Posterior cingulate gyrus (tissue), 11 donors: ENCODE measurements at regions not wholly inside any gene's neighbourhood (a gene's known extent, or its start where the extent isn't known, plus 50 kb on each side); places are given as distances from the start of the nearest gene placed in this dataset.
"Not testable (repeated sequence)": the region's sequence is repeated elsewhere in the genome, so short reads cannot be mapped to it uniquely, and the experiment has no call there.

Experiments
- DNase-seq, 10 donors: peaks; one replicate each; pipeline versions ENCODE4 v3.0.0 to v3.0.0-alpha.2; 2020 to 2021; ENCODE audit warnings: mixed read lengths in 3 of 10
- intact Hi-C: fragments of 100-400 bp; cut with DNase I; formaldehyde crosslinking; loops from one replicate; pipeline ENCODE4 v1.15.1; 2023

- DNase-seq, intact Hi-C loops: not testable (repeated sequence)
Observed at GRCh38 chr15:31709479-31709878, 320.8 kb upstream of the CHRNA7 start.

GRCh38 chr15:31710806-31711205 lies 319.5 kb upstream of the CHRNA7 start:
- DNase-seq, intact Hi-C loops: not testable (repeated sequence)

- intact Hi-C loops: not testable (repeated sequence)
Observed at GRCh38 chr15:31715208-31715607, 315.1 kb upstream of the CHRNA7 start.

GRCh38 chr15:31718625-31719024 lies 311.7 kb upstream of the CHRNA7 start:
- DNase-seq, intact Hi-C loops: not testable (repeated sequence)

More at GRCh38 chr15:31715208-31715607, 315.1 kb upstream of the CHRNA7 start:
- not testable (repeated sequence) for DNase-seq

GRCh38 chr15:31719396-31720022 lies 310.8 kb upstream of the CHRNA7 start:
- DNase-seq, intact Hi-C loops: not testable (repeated sequence)

- intact Hi-C loops: not testable (repeated sequence)
- peak in 2 of 10 donors; percentile 57 to 66 for DNase-seq
Observed at GRCh38 chr15:31723019-31723418, 307.3 kb upstream of the CHRNA7 start.

- peak in 1 of 10 donors; percentile 27 for DNase-seq
- intact Hi-C loops: not testable (repeated sequence)
Observed at GRCh38 chr15:31724903-31725302, 305.4 kb upstream of the CHRNA7 start.

- DNase-seq: peak in 2 of 10 donors; percentile 24 to 61
- intact Hi-C loops: not testable (repeated sequence)
Observed at GRCh38 chr15:31725619-31726018, 304.7 kb upstream of the CHRNA7 start.

- intact Hi-C loops: no loop called here
Observed at GRCh38 chr15:31727612-31728011, 302.7 kb upstream of the CHRNA7 start.

GRCh38 chr15:31732726-31733125 lies 297.6 kb upstream of the CHRNA7 start:
- intact Hi-C loops: no loop called here
- no peak for DNase-seq

More at GRCh38 chr15:31727612-31728011, 302.7 kb upstream of the CHRNA7 start:
- no peak for DNase-seq

- intact Hi-C loops: no loop called here
- peak in 4 of 10 donors; percentile 14 to 80 (median 32) for DNase-seq
Observed at GRCh38 chr15:31733424-31733823, 296.9 kb upstream of the CHRNA7 start.

- DNase-seq: peak in 9 of 10 donors; percentile 25 to 91 (median 67)
- intact Hi-C loops: loop anchor here (5.0 kb wide), 1 partner anchor 127 kb away; no protein-coding TSS in a partner anchor
Observed at GRCh38 chr15:31740203-31740602, 290.1 kb upstream of the CHRNA7 start.

GRCh38 chr15:31745841-31746240 lies 284.5 kb upstream of the CHRNA7 start:
- intact Hi-C loops: no loop called here
- no peak for DNase-seq

GRCh38 chr15:31752065-31752762 lies 278.1 kb upstream of the CHRNA7 start:
- intact Hi-C loops: no loop called here
- no peak for DNase-seq

GRCh38 chr15:31752905-31753304 lies 277.4 kb upstream of the CHRNA7 start:
- DNase-seq: no peak
- intact Hi-C loops: no loop called here

- peak; percentile 63 to 97 (median 88) for DNase-seq
- intact Hi-C loops: no loop called here
Observed at GRCh38 chr15:31758126-31758525, 272.2 kb upstream of the CHRNA7 start.

GRCh38 chr15:31768055-31768454 lies 262.3 kb upstream of the CHRNA7 start:
- DNase-seq: peak in 1 of 10 donors; percentile 74
- intact Hi-C loops: no loop called here

GRCh38 chr15:31774045-31774444 lies 256.3 kb upstream of the CHRNA7 start:
- intact Hi-C loops: no loop called here

GRCh38 chr15:31776039-31776438 lies 254.3 kb upstream of the CHRNA7 start:
- peak in 2 of 10 donors; percentile 41 to 86 for DNase-seq
- intact Hi-C loops: no loop called here

More at GRCh38 chr15:31774045-31774444, 256.3 kb upstream of the CHRNA7 start:
- peak in 1 of 10 donors; percentile 85 for DNase-seq

GRCh38 chr15:31781261-31781660 lies 249.1 kb upstream of the CHRNA7 start:
- intact Hi-C loops: no loop called here
- no peak for DNase-seq

- no peak for DNase-seq
- intact Hi-C loops: no loop called here
Observed at GRCh38 chr15:31782016-31782783, 248.1 kb upstream of the CHRNA7 start.
